GM19468 (cell line): ENCODE measurements at regions not wholly inside any gene's neighbourhood (a gene's known extent, or its start where the extent isn't known, plus 50 kb on each side); places are given as distances from the start of the nearest gene placed in this dataset.

Experiments used
- ATAC-seq: cut with Tn5 transposase; IDR thresholded peaks from one replicate; pipeline ENCODE4 v1.9.1; 2021; ENCODE audit warnings: mild to moderate bottlenecking, moderate library complexity, moderate number of reproducible peaks; ENCODE audit not compliant: unreplicated experiment; ENCODE audit errors: extremely low read depth

DNA sequence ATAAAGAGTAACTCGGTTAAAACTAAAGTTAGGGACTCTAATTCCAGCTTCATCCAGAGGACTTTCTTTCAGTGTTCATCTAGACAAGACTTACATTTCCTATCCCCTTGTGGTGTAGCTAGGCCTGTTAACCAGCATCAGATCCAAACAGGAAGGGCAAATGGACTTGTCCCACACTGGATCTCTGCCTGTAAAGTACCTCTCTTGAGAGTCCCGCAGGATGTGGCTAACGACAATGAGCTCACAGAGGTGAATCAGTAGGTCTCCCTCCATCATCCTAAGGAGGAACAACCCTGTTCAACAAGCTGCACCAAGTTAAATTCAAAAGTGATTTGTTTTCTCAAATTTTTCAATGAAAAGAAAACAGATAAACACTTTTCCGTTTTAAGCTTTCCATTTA, 412.3 kb upstream of the RGPD4 start:
- no peak for ATAC-seq

DNA sequence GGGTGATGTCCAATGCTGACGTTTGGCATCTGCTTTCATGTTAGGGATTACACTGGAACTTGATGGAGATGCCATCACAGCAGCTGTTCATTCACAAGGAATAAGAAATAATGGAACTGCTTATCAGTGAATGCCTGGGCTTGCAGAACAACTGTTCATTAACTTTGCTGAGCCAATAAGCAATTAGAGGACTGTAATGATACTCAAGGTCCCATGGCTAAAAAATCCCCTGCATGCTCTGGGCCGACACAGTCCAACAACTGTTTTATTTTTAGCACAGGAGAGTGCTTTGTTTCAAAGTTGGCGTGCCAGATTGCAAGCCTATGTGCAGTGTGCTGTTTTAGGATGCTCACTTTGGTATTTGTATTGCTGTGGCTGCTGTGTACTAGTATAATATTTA, 408.0 kb upstream of the RGPD4 start:
- no peak for ATAC-seq

DNA sequence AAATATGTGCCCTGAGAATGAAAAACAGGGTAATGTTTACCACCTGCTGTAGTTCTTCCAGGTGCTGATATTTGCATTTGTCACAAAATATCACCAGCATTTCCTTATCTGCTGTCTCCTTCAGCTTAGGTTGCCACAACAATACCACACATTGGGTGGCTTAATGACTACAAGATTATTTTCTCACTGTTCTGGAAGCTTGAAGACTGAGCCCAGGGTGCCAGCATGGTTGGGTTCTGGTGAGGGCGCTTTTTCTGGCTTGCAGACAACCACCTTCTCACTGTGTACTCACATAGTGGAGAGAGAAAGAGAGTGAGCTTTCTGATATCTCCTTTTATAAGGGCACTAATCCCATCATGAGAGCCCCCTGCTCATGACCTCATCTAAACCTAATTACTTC, 407.5 kb upstream of the RGPD4 start:
- ATAC-seq = no peak

DNA sequence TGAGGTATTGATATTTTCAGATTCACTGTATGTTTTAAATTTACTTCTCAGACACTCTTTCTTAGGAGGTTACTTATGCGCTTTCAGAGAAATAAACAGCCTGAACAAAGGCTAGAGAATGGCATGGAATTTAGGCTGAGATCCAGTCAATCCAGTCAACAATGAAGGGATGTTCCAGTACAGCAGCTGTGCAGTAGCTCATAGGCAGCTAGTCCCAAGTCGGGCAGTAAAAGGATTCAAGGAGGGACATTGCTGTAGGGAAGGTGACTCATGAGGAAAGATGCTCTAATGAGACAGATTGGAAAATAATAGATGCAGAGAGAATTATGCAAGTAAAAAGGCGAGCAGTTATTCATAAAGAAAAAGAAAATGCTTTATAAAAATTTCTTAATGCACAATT, 397.9 kb upstream of the RGPD4 start:
- ATAC-seq = no peak

DNA sequence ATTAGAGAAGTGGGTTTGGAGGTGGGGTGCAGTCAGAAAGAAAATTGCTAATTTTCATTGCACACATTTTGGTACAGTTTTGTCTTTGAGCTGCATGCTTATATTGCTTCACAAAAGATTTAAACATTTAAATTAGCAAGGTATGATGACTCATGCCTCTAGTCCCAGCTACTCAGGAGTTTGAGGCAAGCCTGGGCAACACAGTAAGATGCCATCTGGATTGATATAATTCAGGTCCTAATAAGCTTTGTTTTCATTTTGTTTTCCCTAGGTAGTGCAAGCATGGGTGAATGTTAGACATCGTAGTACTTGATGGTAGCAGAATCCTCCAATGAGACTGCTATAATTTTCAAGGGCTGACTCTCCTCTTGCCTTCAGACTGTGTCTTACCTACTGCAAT, 396.7 kb upstream of the RGPD4 start:
- ATAC-seq = no peak

DNA sequence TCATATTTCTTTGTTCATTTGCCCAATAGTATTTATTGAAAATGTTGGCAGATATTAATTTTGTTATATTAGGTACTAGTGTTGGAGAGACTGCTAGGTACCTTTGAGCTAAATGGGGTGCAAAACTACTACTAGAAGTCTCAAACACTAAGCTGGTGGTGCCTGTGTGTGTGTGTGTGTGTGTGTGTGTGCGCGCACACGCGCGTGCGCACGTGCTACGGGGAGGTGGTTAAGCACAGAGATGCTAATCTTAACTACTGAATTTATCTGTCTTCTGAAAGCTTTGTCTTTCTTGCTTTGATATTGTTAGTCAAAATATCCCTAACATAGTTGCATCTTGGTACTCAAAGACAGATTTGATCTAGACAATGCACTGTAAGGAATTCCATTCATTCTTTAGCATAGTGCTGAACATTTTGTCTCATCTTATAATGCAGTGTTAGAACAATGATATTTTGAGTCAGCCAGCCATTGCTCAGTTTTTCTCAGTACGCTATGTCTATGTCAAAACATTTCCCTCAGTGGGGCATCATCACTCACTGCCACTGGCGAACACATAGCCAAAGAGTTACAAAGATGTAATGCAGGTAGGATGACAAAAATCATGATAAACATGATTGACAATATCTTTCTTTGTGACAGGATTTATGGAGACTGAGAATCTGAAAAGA, 396.0 kb upstream of the RGPD4 start:
- no peak for ATAC-seq

DNA sequence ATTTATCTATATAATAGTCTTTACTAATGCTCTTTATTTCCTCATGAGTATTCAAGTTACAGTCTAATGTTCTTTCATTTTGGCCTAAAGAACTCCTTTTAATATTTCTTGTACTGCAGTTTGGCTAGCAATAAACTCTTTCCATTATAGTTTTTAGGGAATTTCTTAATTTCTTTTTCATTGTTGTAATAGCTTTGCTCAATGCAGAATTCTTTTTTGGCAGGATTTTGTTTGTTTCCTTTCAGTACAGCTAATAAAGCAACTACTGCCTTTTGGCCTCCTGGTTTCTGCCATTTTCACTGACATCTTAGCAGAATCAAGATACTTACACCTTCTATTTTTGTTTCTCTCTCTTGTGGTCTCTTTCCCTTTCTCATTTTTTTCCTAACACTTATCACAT, 390.4 kb upstream of the RGPD4 start:
- no peak for ATAC-seq

DNA sequence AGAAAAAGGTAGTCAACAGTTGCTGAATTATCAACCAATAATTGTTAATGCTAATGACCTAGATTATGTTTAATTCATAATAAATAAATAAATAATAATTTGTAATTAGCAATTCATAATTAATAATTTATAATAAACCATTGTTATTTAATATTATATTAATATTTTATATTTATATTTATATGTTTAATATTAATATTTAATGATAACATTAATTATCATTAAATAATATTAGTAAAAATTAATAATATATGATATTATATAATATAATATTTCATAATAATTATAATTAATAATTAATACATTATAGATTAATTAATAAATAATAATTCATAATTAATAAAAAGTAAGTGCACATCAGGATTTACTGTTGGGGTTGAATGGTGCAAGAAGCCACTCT, 389.4 kb upstream of the RGPD4 start:
- no peak for ATAC-seq

DNA sequence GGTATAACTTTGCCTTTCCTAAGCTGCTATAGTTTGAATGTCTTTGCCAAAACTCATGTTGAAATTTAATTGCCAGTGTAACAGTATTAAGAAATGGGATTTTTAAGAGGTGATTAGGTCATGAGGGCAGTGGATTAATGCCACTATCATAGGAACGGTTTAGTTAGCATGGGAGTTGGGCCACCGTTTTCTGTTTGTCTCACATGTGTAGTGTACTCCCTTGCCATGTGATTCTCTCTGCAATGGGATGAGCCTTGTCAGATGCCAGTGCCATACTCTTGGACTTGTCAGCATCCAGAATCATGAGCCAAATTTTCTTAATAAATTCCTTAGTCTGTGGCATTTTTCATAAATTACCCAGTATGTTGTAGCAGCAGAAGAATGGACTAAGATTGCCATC, 388.9 kb upstream of the RGPD4 start:
- ATAC-seq = no peak

DNA sequence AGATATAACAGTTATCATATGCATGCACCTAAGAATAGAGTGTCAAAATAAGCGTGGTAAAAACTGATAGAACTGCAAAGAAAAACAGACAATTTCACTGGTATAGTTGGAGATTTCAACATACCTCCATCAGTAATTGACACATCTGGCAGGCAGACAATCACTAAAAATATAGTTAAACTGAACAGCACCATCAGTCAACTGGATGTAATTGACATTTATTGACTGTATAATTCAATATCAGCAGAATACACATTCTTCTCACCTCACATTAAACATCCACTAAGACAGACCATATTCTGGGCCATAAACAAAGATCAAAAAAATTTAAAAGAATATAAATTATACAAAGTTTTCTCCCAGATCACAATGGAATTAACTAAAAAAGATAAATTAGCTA, 378.5 kb upstream of the RGPD4 start:
- ATAC-seq = no peak

DNA sequence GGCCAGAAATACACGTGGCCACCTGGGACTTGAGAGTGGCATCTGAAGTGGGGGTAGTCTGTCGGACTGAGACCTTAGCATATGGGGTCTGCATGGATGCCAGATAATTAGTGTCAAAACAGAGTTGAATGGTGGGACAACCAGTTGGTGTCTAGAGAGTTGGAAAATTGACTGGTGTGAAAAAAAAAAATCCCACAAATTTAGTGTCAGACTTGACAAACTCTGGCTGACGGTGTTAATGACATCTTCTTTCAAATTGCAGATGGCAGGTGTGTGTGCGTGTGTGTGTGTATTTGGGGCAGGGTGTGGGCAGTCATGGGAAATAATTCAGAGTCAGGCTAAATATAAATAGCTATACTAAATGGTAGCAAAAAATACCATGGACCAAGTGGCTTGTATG, 365.4 kb upstream of the RGPD4 start:
- ATAC-seq = no peak

DNA sequence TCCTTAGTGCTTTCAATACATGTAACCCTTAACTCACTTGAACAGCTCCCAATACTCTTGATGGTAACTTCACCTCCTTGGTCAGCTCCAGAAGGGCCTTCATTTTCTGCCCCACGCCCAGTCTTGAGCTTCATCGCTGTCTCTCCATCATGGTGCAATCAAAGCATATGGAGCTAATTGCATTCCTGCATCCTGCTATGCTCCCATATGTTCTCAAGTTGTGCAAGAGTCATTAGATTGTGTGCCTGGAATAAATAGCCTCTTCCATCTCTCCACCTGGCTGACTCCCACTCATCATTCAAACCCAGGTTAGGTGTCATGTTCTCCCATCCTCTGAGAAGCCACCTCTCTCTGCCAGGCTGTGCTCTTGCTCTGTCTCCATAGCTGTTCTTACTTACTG, 364.5 kb upstream of the RGPD4 start:
- no peak for ATAC-seq

DNA sequence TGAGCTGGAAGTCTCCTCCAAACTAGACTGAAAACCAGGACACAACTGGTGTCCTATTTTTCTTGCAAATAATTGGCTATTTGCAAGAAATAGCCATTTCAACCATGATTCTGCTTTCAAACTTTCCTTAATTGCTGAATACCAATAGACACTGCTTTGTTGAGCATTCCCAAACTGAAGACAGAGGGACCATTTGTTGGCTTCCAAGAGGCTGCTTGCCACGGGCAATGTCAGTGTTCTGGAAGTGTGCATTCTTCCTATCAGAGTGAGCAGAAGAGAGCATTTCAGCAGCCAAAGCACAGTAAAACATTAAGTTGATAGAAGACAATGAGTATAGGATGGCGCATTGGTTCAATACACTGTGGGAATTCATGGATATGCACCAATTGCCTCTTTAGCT, 360.5 kb upstream of the RGPD4 start:
- no peak for ATAC-seq

DNA sequence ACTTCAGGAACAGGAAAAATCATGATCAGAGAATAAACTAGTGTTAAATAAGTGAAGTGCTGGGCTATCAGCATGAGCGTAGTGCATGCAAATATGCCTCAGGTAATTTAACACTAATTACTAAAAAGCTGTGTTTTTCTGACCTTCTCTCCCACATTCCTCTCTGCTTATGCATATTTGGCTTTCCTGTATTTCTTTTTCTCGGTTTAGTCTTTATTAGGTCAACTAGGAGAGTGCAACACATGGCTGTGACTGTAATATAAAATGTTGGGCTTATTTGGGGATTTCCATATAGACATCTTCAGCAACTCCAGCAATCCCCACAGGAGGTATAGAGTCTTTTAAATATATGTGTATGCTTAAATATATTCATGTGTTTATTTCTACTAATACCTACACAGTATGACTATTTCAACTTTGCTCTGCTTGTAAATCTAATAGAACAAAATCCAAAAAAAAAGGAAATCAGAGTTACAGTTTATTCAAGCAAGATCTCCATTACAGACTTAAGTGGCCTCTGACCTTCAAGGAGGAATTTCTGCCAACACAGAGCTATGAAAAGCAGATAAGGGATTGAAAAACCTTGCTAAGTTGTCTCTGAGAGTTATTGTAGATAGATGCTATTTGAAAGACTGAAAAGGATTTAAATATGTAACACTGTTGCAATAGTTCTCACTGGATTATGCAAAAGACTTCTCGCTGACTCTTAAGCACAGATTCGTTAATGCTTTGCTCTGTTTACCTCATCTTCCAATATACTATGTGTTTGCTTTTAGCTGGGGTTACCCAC, 359.5 kb upstream of the RGPD4 start:
- no peak for ATAC-seq

DNA sequence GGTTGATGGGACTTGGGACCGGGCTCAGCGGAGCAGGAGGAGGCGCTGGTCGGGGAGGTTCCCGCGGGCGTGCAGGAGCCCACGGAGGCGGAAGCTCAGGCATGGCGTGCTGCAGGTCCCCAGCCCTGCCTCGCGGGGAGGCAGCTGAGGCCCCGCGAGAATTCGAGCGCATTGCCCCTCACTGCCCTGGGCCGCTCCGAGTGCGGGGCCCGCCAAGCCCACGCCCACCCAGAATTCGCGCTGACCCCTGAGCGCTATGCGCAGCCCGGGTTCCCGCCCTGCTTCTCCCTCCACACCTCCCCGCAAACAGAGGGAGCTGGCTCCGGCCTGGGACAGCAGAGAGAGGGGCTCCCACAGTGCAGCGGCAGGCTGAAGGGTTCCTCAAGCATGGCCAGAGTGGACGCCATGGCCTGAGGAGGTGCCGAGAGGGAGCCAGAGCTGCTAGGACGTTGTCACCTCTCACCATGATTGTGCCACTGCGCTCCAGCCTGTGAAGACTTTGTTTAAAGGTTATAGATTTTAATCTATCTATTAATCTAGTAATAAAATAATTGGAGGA, 357.2 kb upstream of the RGPD4 start:
- ATAC-seq = no peak

DNA sequence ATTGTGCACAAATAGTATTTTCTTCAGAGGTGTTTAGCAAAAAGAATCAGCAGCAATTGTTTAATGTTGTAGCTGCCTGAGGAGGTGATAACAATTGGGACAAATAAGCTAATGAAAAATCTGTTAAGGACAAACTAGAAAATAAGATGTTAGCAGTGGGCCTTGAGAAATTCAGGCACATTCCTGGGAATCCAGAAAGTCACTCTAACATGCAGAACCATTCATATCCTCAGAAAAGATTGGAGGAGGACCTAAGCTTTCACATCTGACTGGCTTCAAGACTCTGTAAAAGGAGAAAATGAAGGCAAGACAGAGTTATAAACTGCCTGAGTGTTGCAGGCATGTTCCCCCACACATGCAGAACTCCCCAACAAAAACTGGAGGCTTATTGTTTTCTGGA, 353.5 kb upstream of the RGPD4 start:
- no peak for ATAC-seq

DNA sequence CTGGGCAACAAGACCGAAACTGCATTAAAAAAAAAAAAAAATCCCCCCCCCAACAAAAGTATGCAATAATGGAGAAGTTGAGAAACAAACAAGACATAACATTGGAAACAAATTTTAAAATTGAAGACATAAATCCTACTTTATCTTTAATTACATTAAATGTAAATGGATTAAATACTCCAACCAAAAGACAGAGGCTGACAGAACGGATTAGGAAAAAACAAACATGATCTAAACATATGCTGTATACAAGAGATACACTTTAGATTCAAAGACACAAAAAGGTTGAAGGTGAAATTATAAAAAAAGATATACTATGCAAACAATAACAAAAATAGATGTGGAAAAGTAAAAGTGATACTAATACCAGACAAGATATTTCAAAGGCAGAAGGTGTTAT, 350.8 kb upstream of the RGPD4 start:
- ATAC-seq = no peak

DNA sequence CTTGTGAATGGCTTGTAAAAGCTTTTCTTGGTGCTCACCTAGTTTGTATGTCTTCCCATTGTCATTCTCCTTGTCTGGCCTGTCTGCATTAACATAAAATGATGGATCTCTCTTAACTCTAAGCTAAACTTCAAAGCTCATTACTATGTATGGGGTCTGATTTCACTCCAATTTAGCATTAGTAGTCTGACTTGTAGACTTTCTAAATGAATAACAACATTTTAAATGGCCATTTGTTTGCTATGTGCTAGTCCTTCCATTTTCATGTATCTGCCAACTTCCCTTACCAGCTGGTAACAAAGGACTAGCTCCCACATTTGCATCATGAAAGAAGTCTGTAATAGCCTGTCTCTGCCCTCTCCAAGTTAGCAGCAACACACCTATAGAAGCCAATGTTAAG, 324.2 kb upstream of the RGPD4 start:
- ATAC-seq = no peak

DNA sequence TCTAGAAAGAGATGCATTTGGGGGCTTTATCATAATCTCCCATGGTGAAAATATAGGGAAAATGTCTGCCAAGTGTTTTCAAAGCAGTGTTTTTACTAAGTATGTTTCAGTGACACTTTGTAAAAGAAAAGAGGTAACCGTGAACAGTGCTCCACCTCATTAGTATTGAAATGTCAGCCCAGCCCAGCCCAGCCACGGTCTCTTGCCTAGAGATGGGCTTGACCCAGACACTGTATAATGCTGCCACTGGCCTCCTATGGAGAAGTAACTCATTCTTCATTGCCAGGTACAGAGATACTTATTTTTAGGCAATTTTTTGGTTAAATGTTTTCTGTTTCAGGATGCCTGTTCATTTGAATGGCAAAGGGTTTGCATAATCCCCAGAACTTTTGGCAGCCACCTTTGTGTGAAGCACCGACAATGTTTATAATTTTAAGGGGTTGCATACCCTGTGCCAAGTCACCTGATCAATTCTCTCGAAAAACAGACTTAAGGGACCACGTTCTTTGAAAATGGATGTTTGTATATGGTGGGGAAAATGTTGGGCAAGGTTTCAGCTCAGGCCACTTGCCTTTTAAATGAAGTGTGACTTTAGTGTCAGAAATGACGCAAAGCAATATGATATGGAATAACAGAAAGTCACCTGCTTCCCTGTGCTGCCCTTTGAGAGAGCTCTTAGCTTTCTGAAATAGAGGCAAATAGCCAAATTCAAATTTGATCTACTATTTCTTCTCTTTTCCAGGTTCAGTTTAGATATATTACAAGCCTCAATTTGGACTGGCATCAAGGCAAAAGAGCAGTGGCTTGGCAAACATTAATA, 314.5 kb upstream of the RGPD4 start:
- ATAC-seq = no peak

DNA sequence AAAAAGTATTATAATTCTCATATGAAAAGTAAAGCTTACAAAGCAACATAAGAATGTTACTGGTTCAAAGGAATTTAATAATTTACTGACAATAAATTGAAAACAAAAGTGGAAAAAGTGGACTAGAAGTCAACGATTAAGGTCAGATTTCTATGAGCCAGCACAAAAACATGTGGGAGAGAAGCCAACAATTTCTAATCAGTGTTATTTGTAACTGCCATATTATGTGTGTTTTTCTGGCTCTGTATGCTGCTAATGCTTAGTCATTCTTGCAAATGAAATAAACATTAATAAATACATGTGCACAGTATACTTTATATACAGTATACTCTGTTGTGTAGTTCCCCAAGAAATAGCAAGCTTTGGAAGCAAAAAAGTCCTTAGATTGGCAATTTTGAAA, 301.3 kb upstream of the RGPD4 start:
- no peak for ATAC-seq

DNA sequence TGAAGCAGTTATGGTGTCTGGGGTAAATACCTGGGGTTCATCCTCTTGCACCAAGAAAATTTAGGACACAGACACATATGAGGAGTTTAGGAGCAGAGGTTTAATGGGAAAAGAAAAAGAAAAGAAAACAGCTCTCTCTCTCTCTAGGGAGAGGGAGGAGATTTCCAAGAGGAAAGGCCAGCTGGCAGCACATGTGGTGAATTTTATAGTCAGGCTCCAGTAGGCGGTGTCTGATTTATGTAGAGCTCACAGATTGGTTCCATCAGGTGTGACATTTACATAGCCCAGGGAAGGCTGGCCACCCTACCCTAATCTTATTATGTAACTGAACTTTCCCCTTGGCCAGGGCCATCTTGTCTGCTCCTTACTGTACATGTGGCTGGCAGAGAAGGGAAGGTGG, 297.5 kb upstream of the RGPD4 start:
- ATAC-seq = no peak
